ENCODE measurements at regions not wholly inside any gene's neighbourhood (a gene's known extent, or its start where the extent isn't known, plus 50 kb on each side); places are given as distances from the start of the nearest gene placed in this dataset.

- Mint-ChIP-seq H3K4me3 (no peak overlapping the region), H3K9me3 (peaks cover 5% of the 10 kb centered on the region), H3K36me3 (ENCODE audit: low read depth) (no peaks in the 10 kb centered on the region), H3K27ac (no peak overlapping the region), H3K27me3 (no peaks in the 10 kb centered on the region), H3K4me1 (ENCODE audit: low read depth) (no peaks in the 10 kb centered on the region)
- DNase-seq, result no peak
These were observed 585.0 kb downstream of the NR4A2 start for GRCh38 chr2:155747531-155747930.

GRCh38 chr2:155733091-155733853 lies 599.2 kb downstream of the NR4A2 start:
- H3K4me1 Mint-ChIP-seq (ENCODE audit: low read depth), result no peaks in the 10 kb centered on the region
- DNase-seq, result no peak
- no peak overlapping the region for H3K27ac Mint-ChIP-seq
- H3K27me3 Mint-ChIP-seq, result no peaks in the 10 kb centered on the region
- H3K4me3 Mint-ChIP-seq, result no peak overlapping the region
- H3K36me3 Mint-ChIP-seq (ENCODE audit: low read depth), result no peaks in the 10 kb centered on the region
- H3K9me3 Mint-ChIP-seq, result no peaks in the 10 kb centered on the region

DNA sequence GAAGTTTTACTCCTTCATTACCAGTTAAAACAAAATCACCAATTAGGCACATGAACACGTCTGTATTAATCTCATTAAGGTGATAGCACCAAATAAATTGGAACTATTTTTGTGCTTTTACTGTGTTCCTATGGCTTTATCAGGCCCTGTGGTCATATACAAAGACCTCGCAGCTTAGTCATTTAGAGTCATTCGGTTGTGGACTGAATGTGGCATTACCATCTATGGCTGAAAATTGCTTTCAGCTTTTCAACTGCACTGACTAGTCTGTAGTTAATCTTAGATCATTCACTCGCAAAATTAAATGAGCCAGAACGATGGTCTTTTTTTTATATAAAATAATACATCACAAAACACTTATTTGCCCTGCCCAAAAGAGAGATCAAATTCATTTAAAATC lies 601.7 kb downstream of the NR4A2 start:
- no peak for DNase-seq
- Mint-ChIP-seq H3K36me3 (ENCODE audit: low read depth) (no peaks in the 10 kb centered on the region), H3K27me3 (no peaks in the 10 kb centered on the region)

GRCh38 chr2:155727187-155727895 lies 605.2 kb downstream of the NR4A2 start:
- Mint-ChIP-seq H3K4me3 (no peak overlapping the region), H3K4me1 (ENCODE audit: low read depth) (no peaks in the 10 kb centered on the region), H3K27ac (no peak overlapping the region), H3K36me3 (ENCODE audit: low read depth) (no peaks in the 10 kb centered on the region), H3K27me3 (no peaks in the 10 kb centered on the region), H3K9me3 (no peaks in the 10 kb centered on the region)
- no peak for DNase-seq

More for the DNA sequence above, 601.7 kb downstream of the NR4A2 start:
- Mint-ChIP-seq H3K4me3 (no peak overlapping the region), H3K4me1 (ENCODE audit: low read depth) (no peaks in the 10 kb centered on the region), H3K27ac (no peak overlapping the region), H3K9me3 (no peaks in the 10 kb centered on the region)

GRCh38 chr2:155722290-155722689 lies 610.2 kb downstream of the NR4A2 start:
- DNase-seq, result no peak
- Mint-ChIP-seq H3K27me3 (no peaks in the 10 kb centered on the region), H3K27ac (no peak overlapping the region), H3K4me1 (ENCODE audit: low read depth) (no peaks in the 10 kb centered on the region), H3K9me3 (no peaks in the 10 kb centered on the region), H3K36me3 (ENCODE audit: low read depth) (no peaks in the 10 kb centered on the region), H3K4me3 (no peak overlapping the region)

DNA sequence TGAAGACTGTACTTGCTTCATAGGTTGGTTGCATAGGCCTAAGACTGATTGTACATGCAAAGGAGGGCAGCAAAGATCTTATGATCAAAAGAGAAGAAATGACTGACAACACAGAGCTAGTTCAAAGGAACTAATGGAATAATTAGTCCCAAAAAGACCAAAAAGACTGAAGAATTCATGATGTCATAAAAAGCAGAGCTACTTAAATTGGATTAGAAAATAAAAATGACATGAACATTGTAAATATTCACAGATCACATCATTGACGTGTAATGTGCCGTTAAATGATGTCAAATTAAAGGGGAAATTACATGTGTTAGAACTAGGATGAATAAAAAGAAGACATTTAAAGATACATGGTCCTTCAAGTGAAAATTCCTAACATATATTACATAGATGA lies 616.8 kb downstream of the NR4A2 start:
- Mint-ChIP-seq H3K4me3 (no peak overlapping the region), H3K27me3 (no peaks in the 10 kb centered on the region), H3K9me3 (no peaks in the 10 kb centered on the region), H3K4me1 (ENCODE audit: low read depth) (no peaks in the 10 kb centered on the region), H3K27ac (no peak overlapping the region), H3K36me3 (ENCODE audit: low read depth) (no peaks in the 10 kb centered on the region)
- DNase-seq, result no peak

DNA sequence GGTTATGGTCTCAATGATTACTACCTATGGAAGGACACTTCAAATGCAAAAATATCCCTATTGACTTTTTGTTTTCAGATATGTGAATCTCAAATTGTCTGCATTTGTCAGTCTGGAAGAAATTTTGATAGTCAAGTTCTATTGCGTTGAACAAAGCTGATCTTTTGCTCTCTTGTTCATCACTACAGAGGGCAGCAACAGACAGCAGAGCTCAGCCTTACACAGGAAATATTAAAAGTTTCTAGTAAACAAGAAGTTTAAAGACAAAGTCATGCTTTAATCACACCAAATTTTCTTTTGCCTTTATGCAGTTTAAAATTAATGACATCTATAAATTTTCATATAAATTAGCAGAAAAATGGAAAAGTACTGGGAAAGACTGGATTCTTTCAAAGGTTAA lies 617.5 kb downstream of the NR4A2 start:
- no peak for DNase-seq
- H3K9me3 Mint-ChIP-seq, result no peaks in the 10 kb centered on the region
- no peak overlapping the region for H3K4me3 Mint-ChIP-seq
- no peaks in the 10 kb centered on the region for H3K4me1 Mint-ChIP-seq (ENCODE audit: low read depth)
- H3K27me3 Mint-ChIP-seq, result no peaks in the 10 kb centered on the region
- no peak overlapping the region for H3K27ac Mint-ChIP-seq
- no peaks in the 10 kb centered on the region for H3K36me3 Mint-ChIP-seq (ENCODE audit: low read depth)

- Mint-ChIP-seq H3K27ac (no peak overlapping the region), H3K9me3 (no peaks in the 10 kb centered on the region), H3K36me3 (ENCODE audit: low read depth) (no peaks in the 10 kb centered on the region), H3K27me3 (no peaks in the 10 kb centered on the region), H3K4me1 (ENCODE audit: low read depth) (no peaks in the 10 kb centered on the region), H3K4me3 (no peak overlapping the region)
- DNase-seq, result no peak
These were observed 624.5 kb downstream of the NR4A2 start for GRCh38 chr2:155708071-155708470.

DNA sequence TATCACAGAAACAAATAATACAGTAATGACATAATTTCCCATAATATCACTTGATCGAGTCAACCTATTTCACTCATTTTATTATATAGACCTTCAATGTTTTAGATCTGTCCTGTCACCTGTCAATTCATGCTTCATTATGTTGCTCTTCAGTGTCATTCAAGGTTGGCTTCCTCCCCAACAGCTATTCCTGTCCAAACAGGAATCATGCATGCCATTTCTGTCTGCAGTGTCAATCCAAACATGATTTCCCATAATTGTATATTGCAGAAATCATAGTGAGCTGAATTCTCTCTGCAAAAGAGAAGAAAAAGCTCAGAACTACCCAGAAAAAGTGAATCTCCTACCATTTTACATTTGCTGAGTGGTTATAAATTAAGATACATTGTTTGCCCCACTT lies 628.6 kb downstream of the NR4A2 start:
- H3K27ac Mint-ChIP-seq, result no peak overlapping the region
- H3K4me3 Mint-ChIP-seq, result no peak overlapping the region
- DNase-seq, result no peak
- no peaks in the 10 kb centered on the region for H3K4me1 Mint-ChIP-seq (ENCODE audit: low read depth)
- no peaks in the 10 kb centered on the region for H3K27me3 Mint-ChIP-seq
- H3K36me3 Mint-ChIP-seq (ENCODE audit: low read depth), result no peaks in the 10 kb centered on the region
- H3K9me3 Mint-ChIP-seq, result no peaks in the 10 kb centered on the region

GRCh38 chr2:155703048-155703447 lies 629.5 kb downstream of the NR4A2 start:
- H3K27ac Mint-ChIP-seq, result no peak overlapping the region
- H3K9me3 Mint-ChIP-seq, result no peaks in the 10 kb centered on the region
- H3K36me3 Mint-ChIP-seq (ENCODE audit: low read depth), result no peaks in the 10 kb centered on the region
- DNase-seq, result no peak
- H3K27me3 Mint-ChIP-seq, result no peaks in the 10 kb centered on the region
- no peaks in the 10 kb centered on the region for H3K4me1 Mint-ChIP-seq (ENCODE audit: low read depth)
- H3K4me3 Mint-ChIP-seq, result no peak overlapping the region

- no peak overlapping the region for H3K4me3 Mint-ChIP-seq
- peaks cover 3% of the 10 kb centered on the region for H3K9me3 Mint-ChIP-seq
- H3K27ac Mint-ChIP-seq, result no peak overlapping the region
- no peaks in the 10 kb centered on the region for H3K36me3 Mint-ChIP-seq (ENCODE audit: low read depth)
- no peak for DNase-seq
- H3K4me1 Mint-ChIP-seq (ENCODE audit: low read depth), result no peaks in the 10 kb centered on the region
- H3K27me3 Mint-ChIP-seq, result no peaks in the 10 kb centered on the region
These were observed 630.8 kb downstream of the NR4A2 start for GRCh38 chr2:155701721-155702120.

- Mint-ChIP-seq H3K36me3 (ENCODE audit: low read depth) (no peaks in the 10 kb centered on the region), H3K9me3 (peaks cover 3% of the 10 kb centered on the region), H3K4me1 (ENCODE audit: low read depth) (no peaks in the 10 kb centered on the region), H3K27ac (no peak overlapping the region), H3K4me3 (no peak overlapping the region), H3K27me3 (no peaks in the 10 kb centered on the region)
- DNase-seq, result no peak
These were observed 636.0 kb downstream of the NR4A2 start for GRCh38 chr2:155696571-155696970.

DNA sequence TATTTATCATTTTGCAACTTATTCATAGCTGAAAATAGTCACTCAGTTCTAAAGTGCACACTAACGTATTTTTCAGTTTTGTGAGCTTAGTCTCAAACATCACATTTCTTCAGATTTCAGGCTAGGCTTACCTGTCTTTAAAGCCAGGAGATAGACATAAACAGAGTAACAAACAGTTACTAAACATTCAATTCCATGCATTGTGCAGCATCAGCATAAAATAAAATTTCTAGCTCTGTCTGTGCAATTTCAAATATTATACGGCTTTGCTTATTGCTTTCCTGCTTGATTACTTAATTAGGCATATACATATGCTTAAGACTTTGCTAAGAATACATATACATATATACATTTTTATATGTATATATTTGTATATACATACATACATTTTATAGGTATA lies 637.0 kb downstream of the NR4A2 start:
- no peak overlapping the region for H3K4me3 Mint-ChIP-seq
- DNase-seq, result no peak
- no peaks in the 10 kb centered on the region for H3K27me3 Mint-ChIP-seq
- H3K36me3 Mint-ChIP-seq (ENCODE audit: low read depth), result no peaks in the 10 kb centered on the region
- no peaks in the 10 kb centered on the region for H3K4me1 Mint-ChIP-seq (ENCODE audit: low read depth)
- peaks cover 3% of the 10 kb centered on the region for H3K9me3 Mint-ChIP-seq
- H3K27ac Mint-ChIP-seq, result no peak overlapping the region

GRCh38 chr2:155692856-155693255 lies 639.7 kb downstream of the NR4A2 start:
- Mint-ChIP-seq H3K27ac (no peak overlapping the region), H3K4me3 (no peak overlapping the region)

GRCh38 chr2:155692106-155692505 lies 640.4 kb downstream of the NR4A2 start:
- H3K9me3 Mint-ChIP-seq, result no peaks in the 10 kb centered on the region
- H3K27me3 Mint-ChIP-seq, result no peaks in the 10 kb centered on the region
- no peaks in the 10 kb centered on the region for H3K36me3 Mint-ChIP-seq (ENCODE audit: low read depth)
- no peak overlapping the region for H3K27ac Mint-ChIP-seq
- no peaks in the 10 kb centered on the region for H3K4me1 Mint-ChIP-seq (ENCODE audit: low read depth)
- DNase-seq, result no peak
- H3K4me3 Mint-ChIP-seq, result no peak overlapping the region

More at GRCh38 chr2:155692856-155693255, 639.7 kb downstream of the NR4A2 start:
- H3K4me1 Mint-ChIP-seq (ENCODE audit: low read depth), result no peaks in the 10 kb centered on the region
- H3K27me3 Mint-ChIP-seq, result no peaks in the 10 kb centered on the region
- peaks cover 3% of the 10 kb centered on the region for H3K9me3 Mint-ChIP-seq
- DNase-seq, result no peak
- no peaks in the 10 kb centered on the region for H3K36me3 Mint-ChIP-seq (ENCODE audit: low read depth)

Measured in activated T-cell treated with anti-CD3 and anti-CD28 coated beads, Interleukin-2, amount 50 U/mL, for 24 hours (primary cell).